Cardiac septum (tissue), 1 donor: ENCODE measurements at regions not wholly inside any gene's neighbourhood (a gene's known extent, or its start where the extent isn't known, plus 50 kb on each side); places are given as distances from the start of the nearest gene placed in this dataset.

Experiments
- DNase-seq: peaks from one replicate; pipeline ENCODE4 v3.0.0-alpha.2; 2020; ENCODE audit warnings: low spot score
- intact Hi-C: fragments of 100-400 bp; cut with DNase I; formaldehyde crosslinking; loops from one replicate; pipeline ENCODE4 v1.14.0; 2022
- donor health status: DM: no; HTN: no; CAD: no.

DNA sequence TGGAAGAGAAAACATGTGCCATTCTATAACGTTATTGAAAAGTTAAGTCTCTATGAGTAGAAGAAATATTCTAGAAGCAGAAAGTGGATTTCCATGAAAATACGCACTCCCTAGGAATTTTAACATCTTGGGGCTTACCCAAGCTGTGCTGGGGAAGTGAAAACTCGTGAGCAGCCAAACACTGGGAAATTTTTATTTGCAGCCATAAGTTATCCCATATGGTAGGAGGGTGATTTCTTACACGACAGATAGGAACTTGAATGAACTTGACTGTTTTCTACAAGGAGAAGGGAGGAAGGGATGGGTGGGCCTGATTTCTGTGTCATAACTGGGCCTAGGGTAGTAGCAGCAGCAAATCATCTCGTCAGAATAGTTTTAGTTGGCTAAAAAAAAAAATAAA lies 272.6 kb downstream of the ETAA1 start:
- no peak for DNase-seq
- intact Hi-C loops = no loop called here

DNA sequence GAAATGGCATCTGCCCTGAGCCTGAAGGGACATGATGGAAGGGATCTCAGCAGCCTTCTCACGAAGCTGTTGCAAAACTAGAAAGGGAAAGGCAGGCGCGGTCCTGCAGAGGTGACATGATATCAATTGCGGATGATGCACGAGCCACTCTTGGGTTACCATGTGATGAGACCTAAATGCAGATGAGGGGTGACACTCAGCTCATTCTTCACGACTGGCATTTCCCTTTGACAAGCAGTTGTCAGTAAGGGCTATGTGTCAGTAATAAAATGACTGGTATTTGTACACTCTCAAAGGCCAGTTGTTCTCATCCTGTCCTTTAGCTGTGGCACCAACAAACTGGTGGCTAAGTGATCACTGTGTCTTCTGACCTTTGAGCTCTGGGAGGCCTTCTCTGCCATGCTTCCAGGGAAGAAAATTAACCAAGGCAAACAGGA lies 273.6 kb downstream of the ETAA1 start:
- no peak for DNase-seq
- intact Hi-C loops = no loop called here

DNA sequence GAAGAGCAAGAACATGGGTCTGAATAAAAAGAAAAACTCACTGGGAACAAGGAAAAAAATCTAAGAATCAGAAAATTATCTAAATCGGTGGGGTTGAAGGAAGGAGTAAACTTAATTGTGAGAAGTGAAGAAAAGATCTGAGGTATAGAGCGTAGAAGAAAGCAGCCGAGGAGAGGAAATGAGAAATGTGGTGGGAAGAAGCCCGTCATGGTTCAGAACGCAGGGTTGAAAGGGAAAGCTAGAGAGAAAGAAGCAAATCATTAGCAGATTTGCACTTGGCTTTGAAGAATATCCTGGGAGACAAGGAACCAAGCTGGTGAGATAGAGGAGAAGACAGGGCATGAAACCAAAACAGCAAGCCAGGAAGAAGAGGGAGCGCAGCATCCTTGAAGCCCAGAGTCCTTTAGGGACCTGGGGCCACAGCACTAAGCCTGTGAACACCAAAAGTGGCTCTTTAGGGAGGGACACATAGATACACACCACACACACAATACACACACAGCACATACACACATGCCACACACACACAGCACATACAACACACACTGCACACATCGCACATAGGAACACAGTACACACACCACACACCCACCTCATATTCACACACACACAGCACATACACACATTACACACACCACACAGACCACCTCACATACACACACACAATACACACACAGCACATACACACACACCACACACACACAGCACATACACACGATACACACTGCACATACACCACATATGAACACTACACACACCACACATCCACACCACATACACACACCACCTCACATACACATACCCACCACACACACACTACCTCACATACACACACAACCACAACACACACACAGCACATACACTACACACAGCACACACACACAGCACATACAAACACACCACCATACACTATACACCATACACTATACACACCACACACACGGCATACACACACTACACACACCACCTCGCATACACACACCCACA lies 274.6 kb downstream of the ETAA1 start:
- intact Hi-C loops = no loop called here

DNA sequence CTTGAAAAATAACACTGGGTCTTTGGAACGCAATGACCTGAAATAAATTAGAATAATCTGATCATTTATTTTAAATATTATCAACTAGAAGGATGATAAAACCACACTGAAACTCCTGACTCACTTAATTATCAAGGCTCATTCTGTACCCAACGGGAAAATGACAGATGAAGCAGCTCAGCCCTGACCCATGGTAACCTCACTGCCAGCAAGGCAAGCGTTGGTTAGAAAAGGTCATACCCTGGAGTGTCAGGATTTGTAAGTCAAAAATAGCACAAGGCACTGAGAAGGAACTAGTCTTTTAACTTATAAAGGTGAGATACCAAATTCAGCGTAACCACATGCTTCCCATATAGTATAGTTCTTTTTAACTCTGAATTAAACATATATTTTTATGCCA lies 277.5 kb downstream of the ETAA1 start:
- DNase-seq = no peak
- intact Hi-C loops = no loop called here

More for the DNA sequence above, 274.6 kb downstream of the ETAA1 start:
- no peak for DNase-seq

DNA sequence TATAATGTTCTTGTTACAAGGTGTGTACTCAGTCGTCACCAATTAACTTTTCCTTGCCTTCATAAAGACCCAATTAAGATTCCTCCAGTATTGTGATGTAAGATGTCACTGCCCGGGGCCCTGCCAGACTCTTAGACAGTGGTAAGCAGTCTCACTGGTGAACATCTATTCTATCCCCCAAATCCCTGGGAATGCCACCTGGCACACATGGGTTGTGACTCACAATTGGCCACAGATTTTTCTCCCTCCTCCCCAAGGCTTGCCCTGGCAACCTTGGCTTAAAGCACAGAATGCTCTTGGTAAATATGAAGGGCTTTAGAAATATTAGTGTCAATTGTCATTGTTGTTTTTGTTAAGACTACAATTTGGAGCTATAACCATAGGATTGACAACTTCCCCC lies 287.9 kb downstream of the ETAA1 start:
- intact Hi-C loops = no loop called here
- no peak for DNase-seq

DNA sequence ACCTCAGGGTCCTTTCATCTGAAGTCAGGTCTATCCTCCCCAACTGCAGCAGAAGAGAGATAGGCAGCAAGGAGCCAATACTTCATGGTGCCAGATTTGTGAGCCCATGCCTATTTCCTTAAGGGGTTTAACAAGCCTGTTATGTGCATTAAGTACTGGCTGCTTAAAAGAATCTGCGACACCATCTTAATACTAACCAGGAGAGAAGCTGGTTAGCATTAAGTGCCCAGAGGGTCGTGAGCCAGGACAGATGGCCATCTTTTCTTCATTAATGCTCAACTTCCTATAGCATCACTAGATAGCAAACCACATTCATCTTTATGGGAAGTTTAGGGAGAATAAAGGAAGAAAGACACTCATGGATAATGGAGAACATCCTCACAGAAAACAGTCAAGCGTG lies 289.1 kb downstream of the ETAA1 start:
- intact Hi-C loops = no loop called here

DNA sequence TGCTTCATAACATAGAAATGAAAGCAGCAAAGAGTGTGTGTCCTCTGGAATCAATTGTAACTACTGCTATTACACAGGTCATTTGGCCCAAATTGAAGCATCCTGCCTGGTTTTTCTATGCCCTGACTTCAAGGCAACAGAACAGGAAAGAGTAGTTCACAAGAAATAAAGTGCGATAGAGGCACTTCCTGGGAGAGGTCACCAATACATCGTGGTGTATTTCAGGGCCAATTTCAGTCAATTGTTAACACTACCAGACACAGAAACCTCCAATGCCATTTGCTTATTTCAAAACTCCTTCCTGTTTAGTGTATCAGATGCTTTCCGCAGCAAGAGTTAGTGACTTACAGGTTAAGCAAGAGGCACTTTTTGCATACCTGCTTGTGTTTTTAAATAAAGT lies 292.1 kb downstream of the ETAA1 start:
- DNase-seq = no peak
- intact Hi-C loops = no loop called here

More for the DNA sequence above, 289.1 kb downstream of the ETAA1 start:
- no peak for DNase-seq

DNA sequence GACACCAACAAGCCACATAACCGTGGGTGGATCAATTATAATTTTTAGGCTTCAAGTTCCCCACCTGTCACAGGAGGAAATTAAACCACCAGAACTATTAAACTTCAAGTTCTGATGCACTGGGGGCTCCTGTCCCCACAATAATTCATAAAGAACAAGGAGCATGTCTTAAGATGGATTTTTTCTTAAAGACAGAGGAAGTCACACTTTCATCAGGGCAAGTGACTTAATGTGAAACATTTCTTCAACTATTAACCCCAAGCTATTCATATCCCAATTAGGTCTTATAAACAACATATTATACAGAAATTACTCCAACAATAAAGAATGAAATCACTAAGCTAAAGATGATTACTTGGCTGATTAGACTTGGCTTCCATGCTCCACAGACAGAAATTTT lies 292.5 kb downstream of the ETAA1 start:
- no peak for DNase-seq
- intact Hi-C loops = no loop called here

DNA sequence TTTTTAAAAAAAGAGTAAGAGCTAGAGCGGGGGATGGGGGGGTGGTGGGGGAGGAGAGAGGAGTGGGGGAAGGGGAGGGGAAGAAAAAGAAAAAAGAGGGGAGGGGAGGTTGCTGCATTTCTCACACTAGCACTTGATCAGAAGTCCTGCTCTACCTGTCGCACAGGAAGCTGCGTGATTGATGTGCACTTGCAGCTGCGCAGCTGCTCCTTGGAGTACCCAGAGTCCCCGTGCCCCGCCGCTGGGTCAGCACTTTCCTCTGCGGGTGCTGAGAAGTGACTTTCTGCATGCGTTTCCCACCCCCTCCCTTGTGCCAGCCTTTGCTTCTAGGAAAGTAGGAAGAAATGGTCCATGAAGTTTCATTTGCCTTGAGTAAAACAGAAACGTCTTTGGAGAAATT lies 297.3 kb downstream of the ETAA1 start:
- intact Hi-C loops = no loop called here
- DNase-seq = no peak

DNA sequence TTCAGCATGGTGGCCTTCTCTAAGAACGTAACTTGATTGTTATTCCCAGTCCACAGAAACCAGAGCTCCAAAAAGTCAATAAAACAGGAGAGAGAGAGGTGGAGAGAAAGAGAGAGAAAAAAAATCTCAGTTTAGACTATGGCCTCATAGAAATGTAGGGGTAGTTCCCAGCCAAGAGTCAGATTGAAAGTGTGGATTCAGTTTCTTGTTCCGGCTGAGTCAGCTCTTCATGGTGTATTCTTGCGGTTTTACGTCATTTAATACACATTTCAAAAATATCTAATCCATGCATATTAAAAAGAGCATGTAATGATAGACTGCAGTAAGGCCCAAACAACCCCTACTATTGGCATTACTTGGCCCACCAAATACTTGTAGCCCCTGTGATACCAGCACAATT lies 303.9 kb downstream of the ETAA1 start:
- intact Hi-C loops = no loop called here
- DNase-seq = no peak

DNA sequence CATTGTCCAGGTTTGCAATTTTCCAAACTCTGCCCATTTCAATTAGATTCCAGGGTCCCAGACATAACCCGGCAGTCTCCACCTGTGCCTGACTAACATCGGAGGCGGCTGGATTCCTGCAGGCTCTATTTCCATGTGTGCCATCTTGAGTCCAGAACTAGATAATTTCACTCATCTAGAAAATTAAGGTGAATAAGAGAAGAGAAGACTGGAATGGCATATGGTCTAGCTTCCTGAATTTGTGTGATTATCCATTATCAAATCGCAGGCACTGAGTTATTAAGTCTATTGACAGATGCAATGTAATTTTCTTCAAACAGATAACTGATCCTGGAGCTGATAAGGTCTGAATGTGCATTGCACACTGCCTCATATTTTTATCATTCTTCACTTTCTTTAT lies 305.2 kb downstream of the ETAA1 start:
- no peak for DNase-seq
- intact Hi-C loops = no loop called here

DNA sequence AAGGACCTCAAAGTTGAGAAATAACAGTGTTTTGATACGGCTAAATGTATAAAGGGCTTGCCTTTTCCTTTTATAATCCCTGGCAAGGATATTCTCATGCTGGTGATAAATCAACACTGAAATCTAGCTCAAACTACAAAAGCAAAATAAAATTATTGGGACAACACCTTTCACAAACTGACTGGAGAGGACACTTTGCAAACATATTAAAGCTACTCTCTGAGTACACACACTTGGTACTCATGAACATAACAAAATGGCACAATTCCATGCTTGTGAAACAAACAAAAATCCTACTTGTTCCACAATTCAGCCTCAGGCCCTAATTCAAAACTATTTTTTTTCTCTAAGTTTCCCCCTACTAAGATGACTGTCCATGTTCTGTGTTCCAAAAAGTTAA lies 305.8 kb downstream of the ETAA1 start:
- intact Hi-C loops = no loop called here

DNA sequence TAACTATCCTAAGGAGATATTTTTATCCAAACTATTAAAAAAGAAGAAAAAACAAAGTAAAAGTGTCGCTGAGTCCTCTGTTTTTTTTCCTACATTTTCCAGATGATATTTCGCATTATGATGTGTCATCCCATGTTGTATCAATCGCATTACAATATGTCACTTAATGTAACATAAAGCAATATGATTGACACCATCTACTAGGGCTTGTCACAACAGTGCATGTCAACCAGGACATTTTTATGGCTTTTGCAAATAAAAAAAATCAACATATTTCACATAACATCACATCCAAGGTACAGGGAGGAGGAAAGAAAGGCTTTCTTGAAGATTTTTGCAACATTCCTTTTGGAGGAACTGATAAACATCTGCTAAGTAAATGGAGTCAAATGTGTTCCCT lies 308.9 kb downstream of the ETAA1 start:
- intact Hi-C loops = no loop called here
- DNase-seq = no peak

More for the DNA sequence above, 305.8 kb downstream of the ETAA1 start:
- no peak for DNase-seq

DNA sequence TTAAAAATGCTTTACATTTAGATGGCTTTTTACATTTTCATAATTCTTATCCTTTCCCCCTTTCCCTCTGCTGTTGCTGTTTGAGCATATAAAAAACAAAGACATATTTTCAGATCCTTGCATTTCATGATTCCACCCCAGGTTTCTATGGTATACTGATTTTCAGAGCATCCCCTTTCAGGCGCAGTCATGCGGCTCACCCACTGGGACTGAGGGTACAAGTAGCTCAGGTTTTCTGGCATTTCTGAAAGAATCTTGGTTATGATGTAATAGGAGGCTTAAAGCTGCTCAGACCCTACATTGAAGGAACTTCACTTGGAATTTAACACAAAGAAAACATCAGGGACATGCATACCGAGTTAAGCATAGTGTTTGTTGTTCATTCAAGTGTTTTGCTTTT lies 310.8 kb downstream of the ETAA1 start:
- intact Hi-C loops = no loop called here
- no peak for DNase-seq

DNA sequence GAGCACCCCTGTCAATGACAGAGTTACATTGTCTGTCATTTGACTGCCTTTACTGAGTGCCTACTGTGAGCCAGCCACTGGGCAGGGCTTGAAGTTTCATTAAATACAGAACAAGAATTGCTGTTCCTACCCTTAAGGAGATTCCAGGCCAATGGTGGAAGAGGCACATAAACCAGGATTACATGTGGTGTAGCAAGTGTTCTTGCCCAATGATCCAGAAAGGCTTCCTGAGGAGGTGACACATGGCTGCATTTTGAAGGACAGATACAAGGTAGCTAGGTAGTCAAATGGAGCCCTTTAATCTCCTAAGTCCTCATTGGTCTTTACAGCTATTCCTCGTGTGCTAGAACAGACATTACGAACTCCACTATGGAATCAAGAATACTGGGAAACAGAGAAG lies 312.7 kb downstream of the ETAA1 start:
- DNase-seq = no peak
- intact Hi-C loops = no loop called here

DNA sequence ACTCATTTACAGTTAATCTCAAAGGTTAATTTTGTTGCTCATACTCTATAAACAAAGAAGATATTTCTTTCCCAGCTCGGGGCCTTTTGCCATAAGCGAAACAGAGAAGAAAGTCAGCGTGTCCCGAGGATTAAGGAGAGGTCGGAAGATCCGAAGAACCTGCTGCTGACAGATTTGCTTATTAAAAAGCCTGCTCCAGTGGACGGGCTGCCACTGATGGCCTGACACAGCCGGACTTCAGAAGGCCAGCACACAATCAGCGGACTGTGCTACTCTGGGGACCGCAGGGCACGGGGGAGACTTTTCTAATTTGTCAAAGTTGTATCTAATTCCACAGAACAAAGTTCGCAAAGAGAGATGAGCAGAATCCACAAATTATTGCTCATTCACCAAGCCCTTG lies 315.4 kb downstream of the ETAA1 start:
- intact Hi-C loops = no loop called here
- DNase-seq = no peak

DNA sequence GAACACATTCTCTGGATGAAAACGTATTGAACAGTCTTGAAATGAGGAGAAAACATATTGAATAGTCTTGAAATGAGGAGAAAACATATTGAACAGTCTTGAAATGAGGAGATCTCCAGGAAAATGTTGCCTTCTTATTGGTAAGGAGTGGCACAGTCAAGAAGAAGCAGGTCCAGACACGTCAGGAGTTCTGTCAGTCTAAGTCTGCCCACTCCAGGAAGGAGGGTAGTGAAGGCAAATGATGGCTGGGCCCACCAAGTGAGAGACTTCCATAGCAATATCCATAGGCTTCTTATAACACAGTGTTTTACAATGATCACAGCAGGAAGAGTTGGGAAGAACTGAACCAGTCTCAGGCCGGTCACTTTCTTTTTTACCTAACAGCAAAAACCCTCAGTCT lies 316.2 kb downstream of the ETAA1 start:
- DNase-seq = no peak
- intact Hi-C loops = no loop called here

DNA sequence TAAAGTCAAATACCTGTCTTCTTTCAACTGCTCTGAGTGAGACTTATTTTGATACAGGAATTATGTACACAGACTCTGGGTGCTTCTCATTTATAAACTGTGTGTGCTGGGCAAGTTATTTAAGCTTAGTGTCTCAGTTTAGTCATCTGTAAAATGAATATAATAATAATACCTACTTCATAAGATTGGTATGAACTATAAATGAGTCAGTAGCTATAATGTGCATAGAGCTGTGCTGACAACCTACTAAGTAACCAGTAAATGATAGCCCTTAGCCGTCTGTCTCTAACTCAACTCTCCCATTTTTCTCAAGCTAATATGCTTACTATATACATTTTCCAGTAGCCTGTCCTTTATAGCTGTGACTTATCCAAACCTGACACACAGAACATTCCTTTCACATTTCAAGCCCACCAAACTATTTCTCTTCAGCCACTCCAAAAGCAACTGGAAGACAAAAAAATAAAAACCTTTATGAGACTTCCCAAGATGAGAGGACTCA lies 319.8 kb downstream of the ETAA1 start:
- intact Hi-C loops = no loop called here
- DNase-seq = no peak

DNA sequence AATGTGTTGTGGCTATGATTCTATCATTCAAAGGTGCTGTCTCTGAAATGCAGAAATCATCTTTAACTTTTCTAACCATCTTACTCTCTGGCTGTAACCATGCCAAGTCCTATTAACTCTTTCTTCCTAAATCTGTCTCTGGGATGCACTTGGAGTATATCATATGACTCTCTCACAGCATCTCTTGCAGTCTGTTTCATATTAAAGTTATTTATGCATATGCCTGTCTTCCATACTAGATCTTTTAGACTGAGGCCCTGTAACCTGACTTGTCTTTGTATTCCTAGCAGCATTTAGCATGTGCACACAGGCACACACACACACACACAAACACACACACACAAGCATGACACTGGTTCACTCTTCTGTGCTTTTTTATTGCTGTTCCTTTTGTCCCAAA lies 320.6 kb downstream of the ETAA1 start:
- intact Hi-C loops = no loop called here
- DNase-seq = no peak

DNA sequence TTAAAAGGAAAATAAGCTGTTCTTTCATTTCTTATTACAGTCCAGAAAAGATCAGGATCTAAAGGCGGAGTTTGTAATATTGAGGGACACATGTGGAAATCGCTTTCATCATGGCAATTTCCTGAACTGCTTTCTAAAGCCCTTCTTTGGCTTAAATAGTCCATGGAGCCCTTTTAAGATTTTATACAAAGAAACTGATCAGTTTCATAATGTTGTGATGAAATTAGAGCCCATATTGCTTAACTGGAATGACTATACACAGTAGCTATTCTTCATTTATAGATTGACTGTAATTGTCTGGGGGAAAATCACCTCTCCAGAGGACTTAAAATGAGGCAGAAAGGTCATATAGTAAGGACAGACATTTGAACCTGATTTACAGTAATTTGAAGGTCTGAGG lies 322.2 kb downstream of the ETAA1 start:
- no peak for DNase-seq
- intact Hi-C loops = no loop called here

DNA sequence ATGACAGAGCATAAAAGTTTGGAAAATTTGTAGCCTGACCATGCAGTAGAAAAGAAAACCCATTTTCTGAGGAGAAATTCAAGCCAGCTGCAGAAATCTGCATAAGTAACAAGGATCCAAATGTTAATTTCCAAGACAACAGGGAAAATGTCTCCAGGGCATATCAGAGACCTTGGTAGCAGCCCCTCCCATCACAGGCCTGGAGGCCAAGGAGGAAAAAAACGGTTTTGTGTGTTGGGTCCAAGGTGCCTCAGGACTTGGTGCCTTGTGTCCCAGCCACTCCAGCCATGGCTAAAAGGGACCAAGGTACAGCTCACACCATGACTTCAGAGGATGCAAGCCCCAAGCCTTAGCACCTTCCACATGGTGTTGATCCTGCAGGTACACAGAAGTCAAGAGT lies 324.4 kb downstream of the ETAA1 start:
- intact Hi-C loops = no loop called here

More for the DNA sequence above, 324.4 kb downstream of the ETAA1 start:
- DNase-seq = no peak
